IMR-90 (cell line): ENCODE measurements at regions not wholly inside any gene's neighbourhood (a gene's known extent, or its start where the extent isn't known, plus 50 kb on each side); places are given as distances from the start of the nearest gene placed in this dataset.

ENCODE experiments used
- ATAC-seq: fragments of 200-7000 bp; cut with Tn5 transposase; 2 replicates; pipeline ENCODE4 v1.9.1; 2020; ENCODE audit warnings: low read depth, mild to moderate bottlenecking, moderate library complexity
- BruUV-seq: library from RNA; stranded (reverse); fragments of 400-500 nt; replicated peaks from 2 replicates; lab custom pipeline; 2021; lab: Mats Ljungman, UMichigan
- CTCF ChIA-PET: fragments of 300-600 bp; formaldehyde crosslinking; extraction: SDS; loops from one replicate; lab custom pipeline; 2021; ENCODE audit warnings: antibody characterized with exemption; lab: Yijun Ruan, JAX
- POLR2A ChIA-PET: fragments of 300-600 bp; sonication (Branson Sonifier 250); formaldehyde crosslinking; loops from one replicate; lab custom pipeline; 2022; ENCODE audit warnings: antibody characterized with exemption; ENCODE audit not compliant: unreplicated experiment; lab: Charles Lee
- DNase-seq: peaks from one replicate; pipeline ENCODE4 v3.0.0; 2013
- H2AFZ ChIP-seq: replicated peaks from 2 replicates; pipeline ENCODE3; 2013; ENCODE audit warnings: low read length, mild to moderate bottlenecking; ENCODE audit not compliant: poor library complexity
- H2AK5ac ChIP-seq: 2 replicates; pipeline ENCODE4 v1.6.1; 2013; ENCODE audit warnings: low read depth, low read length, inconsistent platforms
- H2AK9ac ChIP-seq: replicated peaks from 2 replicates; pipeline ENCODE3; 2013; ENCODE audit warnings: mild to moderate bottlenecking, low read depth, low read length, moderate library complexity; ENCODE audit not compliant: poor library complexity
- H2BK120ac ChIP-seq: 2 replicates; pipeline ENCODE4 v1.6.1; 2013; ENCODE audit warnings: low read depth, low read length, inconsistent platforms
- H2BK15ac ChIP-seq: 3 replicates; pipeline ENCODE4 v1.6.1; 2013; ENCODE audit warnings: low read depth, low read length, inconsistent platforms
- H2BK20ac ChIP-seq: 2 replicates; pipeline ENCODE4 v1.6.1; 2013; ENCODE audit warnings: low read depth, mild to moderate bottlenecking, inconsistent platforms, low read length, moderate library complexity
- H2BK5ac ChIP-seq: 2 replicates; pipeline ENCODE4 v1.6.1; 2013; ENCODE audit warnings: mild to moderate bottlenecking, low read depth, low read length, inconsistent platforms; ENCODE audit not compliant: poor library complexity, severe bottlenecking
- H3K14ac ChIP-seq: replicated peaks from 2 replicates; pipeline ENCODE4 v1.6.1; 2013; ENCODE audit warnings: low read depth, low read length, inconsistent platforms
- H3K18ac ChIP-seq: 2 replicates; pipeline ENCODE4 v1.6.1; 2013; ENCODE audit warnings: low read depth, low read length, control low read depth
- H3K23ac ChIP-seq: 2 replicates; pipeline ENCODE4 v1.6.1; 2013; ENCODE audit warnings: low read depth, low read length, inconsistent platforms
- H3K27ac ChIP-seq: 2 replicates; pipeline ENCODE4 v1.5.1; 2013; ENCODE audit warnings: mild to moderate bottlenecking, control low read depth, low read length; ENCODE audit not compliant: insufficient read depth
- H3K27me3 ChIP-seq: 2 replicates; pipeline ENCODE4 v1.6.1; 2013; ENCODE audit warnings: low read length; ENCODE audit not compliant: control insufficient read depth, insufficient read depth
- H3K36me3 ChIP-seq: 2 replicates; pipeline ENCODE4 v1.6.1; 2013; ENCODE audit warnings: low read length, mixed read lengths; ENCODE audit not compliant: control insufficient read depth, insufficient read depth
- H3K4ac ChIP-seq: 2 replicates; pipeline ENCODE4 v1.6.1; 2013; ENCODE audit warnings: low read depth, low read length, inconsistent platforms
- H3K4me1 ChIP-seq: 2 replicates; pipeline ENCODE4 v1.6.1; 2013; ENCODE audit warnings: low read length, mixed read lengths; ENCODE audit not compliant: control insufficient read depth, insufficient read depth
- H3K4me2 ChIP-seq: 2 replicates; pipeline ENCODE4 v1.6.1; 2013; ENCODE audit warnings: low read depth, mild to moderate bottlenecking, control low read depth, low read length, moderate library complexity
- H3K4me3 ChIP-seq: 2 replicates; pipeline ENCODE4 v1.5.1; 2013; ENCODE audit warnings: low read depth, mild to moderate bottlenecking, control low read depth, low read length, moderate library complexity; ENCODE audit not compliant: insufficient read depth
- H3K56ac ChIP-seq: 2 replicates; pipeline ENCODE4 v1.6.1; 2013; ENCODE audit warnings: low read length, inconsistent platforms; ENCODE audit not compliant: insufficient read depth; ENCODE audit errors: extremely low read depth
- H3K79me1 ChIP-seq, 2 experiments: 2 replicates each; pipeline ENCODE4 v1.6.1; 2013; ENCODE audit warnings: low read length in 2 of 2, inconsistent platforms in 1 of 2, low read depth in 1 of 2
- H3K9ac ChIP-seq: 2 replicates; pipeline ENCODE4 v1.6.1; 2013; ENCODE audit warnings: low read depth, low read length, control low read depth
- H3K9me1 ChIP-seq: 2 replicates; pipeline ENCODE4 v1.6.1; 2013; ENCODE audit warnings: low read length, inconsistent platforms; ENCODE audit not compliant: insufficient read depth
- H3K9me3 ChIP-seq: 2 replicates; pipeline ENCODE4 v1.6.1; 2013; ENCODE audit warnings: low read length; ENCODE audit not compliant: control insufficient read depth, insufficient read depth
- H4K20me1 ChIP-seq: 2 replicates; pipeline ENCODE4 v1.6.1; 2013; ENCODE audit warnings: low read length, inconsistent platforms; ENCODE audit not compliant: insufficient read depth
- H4K5ac ChIP-seq: 2 replicates; pipeline ENCODE4 v1.6.1; 2013; ENCODE audit warnings: mild to moderate bottlenecking, low read depth, low read length, control low read depth
- H4K8ac ChIP-seq, 2 experiments: 2 replicates each; pipeline ENCODE4 v1.6.1; 2013; ENCODE audit warnings: low read depth in 2 of 2, low read length in 2 of 2, control low read depth in 1 of 2, inconsistent platforms in 1 of 2
- H4K91ac ChIP-seq: 2 replicates; pipeline ENCODE4 v1.6.1; 2013; ENCODE audit warnings: low read depth, low read length, inconsistent platforms; ENCODE audit not compliant: insufficient read depth
- BHLHE40 ChIP-seq: fragments of 150-350 bp; IDR thresholded peaks from 2 replicates; pipeline ENCODE4 v1.6.1; 2016; ENCODE audit warnings: mild to moderate bottlenecking, low read depth, low read length
- CHD1 ChIP-seq: IDR thresholded peaks from 2 replicates; pipeline ENCODE4 v1.6.1; 2012; ENCODE audit warnings: low read depth, low read length, improper control_type of control experiment
- MAFK ChIP-seq: IDR thresholded peaks from 2 replicates; pipeline ENCODE4 v1.6.1; 2012; ENCODE audit warnings: low read depth, low read length, improper control_type of control experiment
- MAZ ChIP-seq: IDR thresholded peaks from 2 replicates; pipeline ENCODE4 v1.6.1; 2012; ENCODE audit warnings: low read depth, mild to moderate bottlenecking, low read length, improper control_type of control experiment, moderate library complexity, borderline replicate concordance
- MXI1 ChIP-seq: IDR thresholded peaks from 2 replicates; pipeline ENCODE4 v1.6.1; 2012; ENCODE audit warnings: low read depth, mild to moderate bottlenecking, low read length, moderate library complexity, borderline replicate concordance
- NFE2L2 ChIP-seq: fragments of 150-350 bp; IDR thresholded peaks from 2 replicates; pipeline ENCODE4 v1.6.1; 2016; ENCODE audit warnings: low read depth, mild to moderate bottlenecking, low read length
- POLR2A ChIP-seq: IDR thresholded peaks from 2 replicates; pipeline ENCODE4 v1.6.1; 2012; ENCODE audit warnings: mild to moderate bottlenecking, low read depth, low read length
- RCOR1 ChIP-seq: IDR thresholded peaks from 2 replicates; pipeline ENCODE4 v1.6.1; 2012; ENCODE audit warnings: mild to moderate bottlenecking, low read length, improper control_type of control experiment; ENCODE audit not compliant: insufficient replicate concordance
- RFX5 ChIP-seq: IDR thresholded peaks from 2 replicates; pipeline ENCODE4 v1.8.0; 2012; ENCODE audit warnings: low read depth, mild to moderate bottlenecking, low read length, moderate library complexity
- SMC3 ChIP-seq: fragments of 150-350 bp; IDR thresholded peaks from 2 replicates; pipeline ENCODE4 v1.6.1; 2016; ENCODE audit warnings: low read depth, mild to moderate bottlenecking, antibody characterized with exemption, low read length, moderate library complexity
- WGBS, 2 experiments: methylation state at CpG; one replicate each; pipeline versions ENCODE4 v1.1.5 to v1.1.7; 2013; ENCODE audit warnings: missing lambda C conversion rate in 2 of 2; ENCODE audit not compliant: insufficient read length in 1 of 2; ENCODE audit errors: extremely low coverage in 2 of 2; 5-methylcytosine and 5-hydroxymethylcytosine counted together
- dilution Hi-C: fragments of 300-500 bp; cut with HindIII; formaldehyde crosslinking; loops from one replicate; pipeline ENCODE4 v1.14.3; 2018; ENCODE audit warnings: low sequenced_read_pairs; ENCODE audit not compliant: unreplicated experiment
- in situ Hi-C: fragments of 300-500 bp; cut with MboI; formaldehyde crosslinking; loops from 3 replicates; pipeline ENCODE4 v1.14.3; 2019; ENCODE audit warnings: low sequenced_read_pairs, inconsistent platforms, mixed read lengths
- intact Hi-C: fragments of 100-400 bp; cut with micrococcal nuclease; formaldehyde crosslinking; loops from 2 replicates; pipeline ENCODE4 v1.10.0; 2022
- TF ChIP-seq, protein P1 (sequence below): fragments of 150-350 bp; IDR thresholded peaks from 2 replicates; pipeline ENCODE4 v1.6.1; 2017; ENCODE audit warnings: mild to moderate bottlenecking, antibody characterized with exemption, low read length, low read depth
- TF ChIP-seq, protein P2 (sequence below): fragments of 150-350 bp; IDR thresholded peaks from 2 replicates; pipeline ENCODE4 v1.6.1; 2016; ENCODE audit warnings: low read depth, mild to moderate bottlenecking, low read length, moderate library complexity, borderline replicate concordance

DNA sequence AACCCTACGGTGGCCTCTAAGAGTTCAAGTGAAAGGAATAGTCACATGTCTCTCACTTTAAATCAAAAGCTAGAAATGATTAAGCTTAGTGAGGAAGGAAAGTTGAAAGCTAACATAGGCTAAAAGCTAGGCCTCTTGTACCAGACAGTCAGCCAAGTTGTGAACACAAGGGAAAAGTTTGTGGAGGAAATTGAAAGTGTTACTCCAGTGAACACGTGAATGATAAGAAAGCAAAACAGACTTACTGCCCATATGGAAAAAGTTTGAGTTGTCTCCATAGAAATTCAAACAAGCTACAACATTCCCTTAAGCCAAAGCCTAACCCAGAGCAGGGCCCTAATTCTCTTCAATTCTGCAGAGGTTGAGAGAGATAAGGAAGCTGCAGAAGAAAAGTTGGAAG lies 51.5 kb upstream of the RAB9B start:
- no peak overlapping the region for H2BK5ac ChIP-seq

More for the DNA sequence above, 51.5 kb upstream of the RAB9B start:
- H3K27me3 ChIP-seq, result peaks cover 2% of the 10 kb centered on the region
- CTCF ChIA-PET, result interaction anchor here (0.8 kb wide), 1 partner anchor 30 kb away, joined by 3 read pairs; no protein-coding TSS in a partner anchor
- H3K4ac ChIP-seq, result no peak overlapping the region
- no peak overlapping the region for H4K91ac ChIP-seq
- no peak overlapping the region for H2AFZ ChIP-seq
- no peak overlapping the region for H2BK120ac ChIP-seq
- ATAC-seq, result no peak
- intact Hi-C loops (no loop called here), in situ Hi-C loops (no loop called here), dilution Hi-C loops (no loop called here)
- H3K9ac ChIP-seq, result no peak overlapping the region
- TF ChIP-seq MAZ (no peak), RCOR1 (no peak), MXI1 (no peak), RFX5 (no peak), POLR2A (no peak), BHLHE40 (no peak), CHD1 (no peak), SMC3 (no peak), MAFK (no peak), NFE2L2 (no peak)
- TF ChIP-seq, protein P1, sequence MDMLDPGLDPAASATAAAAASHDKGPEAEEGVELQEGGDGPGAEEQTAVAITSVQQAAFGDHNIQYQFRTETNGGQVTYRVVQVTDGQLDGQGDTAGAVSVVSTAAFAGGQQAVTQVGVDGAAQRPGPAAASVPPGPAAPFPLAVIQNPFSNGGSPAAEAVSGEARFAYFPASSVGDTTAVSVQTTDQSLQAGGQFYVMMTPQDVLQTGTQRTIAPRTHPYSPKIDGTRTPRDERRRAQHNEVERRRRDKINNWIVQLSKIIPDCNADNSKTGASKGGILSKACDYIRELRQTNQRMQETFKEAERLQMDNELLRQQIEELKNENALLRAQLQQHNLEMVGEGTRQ, result no peak
- TF ChIP-seq, protein P2, sequence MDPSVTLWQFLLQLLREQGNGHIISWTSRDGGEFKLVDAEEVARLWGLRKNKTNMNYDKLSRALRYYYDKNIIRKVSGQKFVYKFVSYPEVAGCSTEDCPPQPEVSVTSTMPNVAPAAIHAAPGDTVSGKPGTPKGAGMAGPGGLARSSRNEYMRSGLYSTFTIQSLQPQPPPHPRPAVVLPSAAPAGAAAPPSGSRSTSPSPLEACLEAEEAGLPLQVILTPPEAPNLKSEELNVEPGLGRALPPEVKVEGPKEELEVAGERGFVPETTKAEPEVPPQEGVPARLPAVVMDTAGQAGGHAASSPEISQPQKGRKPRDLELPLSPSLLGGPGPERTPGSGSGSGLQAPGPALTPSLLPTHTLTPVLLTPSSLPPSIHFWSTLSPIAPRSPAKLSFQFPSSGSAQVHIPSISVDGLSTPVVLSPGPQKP, result no peak
- POLR2A ChIA-PET, result no interaction called here
- H3K23ac ChIP-seq, result no peak overlapping the region
- no peak overlapping the region for H4K8ac ChIP-seq
- BruUV-seq, result no TSS peak
- WGBS, 2 experiments, result no CpG with 5 or more reads among the region's 2 CpGs
- no peak overlapping the region for H2AK5ac ChIP-seq
- no peaks in the 10 kb centered on the region for H3K36me3 ChIP-seq
- H3K4me2 ChIP-seq, result no peak overlapping the region
- no peak overlapping the region for H3K27ac ChIP-seq
- no peaks in the 10 kb centered on the region for H3K79me1 ChIP-seq
- H3K14ac ChIP-seq, result no peak overlapping the region
- no peak overlapping the region for H2AK9ac ChIP-seq
- no peak for DNase-seq
- H2BK20ac ChIP-seq, result no peak overlapping the region
- no peaks in the 10 kb centered on the region for H4K20me1 ChIP-seq
- H3K56ac ChIP-seq, result no peak overlapping the region
- H3K9me3 ChIP-seq, result no peaks in the 10 kb centered on the region
- no peaks in the 10 kb centered on the region for H3K9me1 ChIP-seq
- no peak overlapping the region for H2BK15ac ChIP-seq
- no peak overlapping the region for H3K18ac ChIP-seq
- no peak overlapping the region for H3K4me3 ChIP-seq
- H4K5ac ChIP-seq, result no peak overlapping the region
- peaks cover 2% of the 10 kb centered on the region; the same call in 1 of the 2 replicates for H3K4me1 ChIP-seq
